ENCODE measurements at regions not wholly inside any gene's neighbourhood (a gene's known extent, or its start where the extent isn't known, plus 50 kb on each side); places are given as distances from the start of the nearest gene placed in this dataset.

GRCh38 chr2:78263571-78263970 is 741.4 kb upstream of the LRRTM4 start:
- TF ChIP-seq CTCF (conservative IDR thresholded peaks at IDR 0.05; ENCODE audit: low read length) (no peak), EZH2phosphoT487 (IDR thresholded peaks at IDR 0.05; ENCODE audit: borderline replicate concordance) (no peak)

Measured in Loucy (cell line).